GM12892 (cell line): ENCODE measurements at regions not wholly inside any gene's neighbourhood (a gene's known extent, or its start where the extent isn't known, plus 50 kb on each side); places are given as distances from the start of the nearest gene placed in this dataset.

Experiments
- POLR2A ChIP-seq: IDR thresholded peaks from 2 replicates; pipeline ENCODE4 v1.6.1; 2011; ENCODE audit warnings: low read depth, low read length, control low read depth
- POLR2AphosphoS5 ChIP-seq: IDR thresholded peaks from 2 replicates; pipeline ENCODE4 v1.6.1; 2011; ENCODE audit warnings: low read depth, low read length, control low read depth

GRCh38 chr22:23500508-23501260, 79.4 kb downstream of the IGLL1 start:
- TF ChIP-seq POLR2A (no peak), POLR2AphosphoS5 (no peak)
